Activated B cell treated with CpG ODN at 0.5 μM for 24 hours (primary cell): ENCODE measurements at regions not wholly inside any gene's neighbourhood (a gene's known extent, or its start where the extent isn't known, plus 50 kb on each side); places are given as distances from the start of the nearest gene placed in this dataset.

Experiments used
- ATAC-seq: fragments of 200-7000 bp; cut with Tn5 transposase; one replicate; pipeline ENCODE4 v1.10.0; 2021; ENCODE audit warnings: low read depth, mild to moderate bottlenecking, moderate library complexity
- CTCF ChIA-PET: fragments of 350-600 bp; sonication (Branson Sonifier 250); formaldehyde crosslinking; loops from one replicate; lab custom pipeline; 2021; ENCODE audit warnings: antibody characterized with exemption; lab: Charles Lee
- POLR2A ChIA-PET: fragments of 350-600 bp; sonication (Branson Sonifier 250); formaldehyde crosslinking; loops from one replicate; lab custom pipeline; 2021; ENCODE audit warnings: antibody characterized with exemption; lab: Charles Lee
- DNase-seq: peaks from one replicate; pipeline ENCODE4 v3.0.0; 2022
- H3K27ac Mint-ChIP-seq: one replicate; pipeline ENCODE4 v1.8.0; 2020; ENCODE audit warnings: mixed read lengths
- H3K27me3 Mint-ChIP-seq: one replicate; pipeline ENCODE4 v1.8.0; 2021; ENCODE audit warnings: mixed read lengths
- H3K36me3 Mint-ChIP-seq: one replicate; pipeline ENCODE4 v1.8.0; 2021; ENCODE audit warnings: low read depth, mixed read lengths
- H3K4me1 Mint-ChIP-seq: one replicate; pipeline ENCODE4 v1.8.0; 2021; ENCODE audit warnings: mixed read lengths
- H3K4me3 Mint-ChIP-seq: one replicate; pipeline ENCODE4 v1.8.0; 2020; ENCODE audit warnings: mild to moderate bottlenecking, mixed read lengths
- H3K9me3 Mint-ChIP-seq: one replicate; pipeline ENCODE4 v1.8.0; 2020; ENCODE audit warnings: mixed read lengths
- CTCF ChIP-seq: fragments of 200-600 bp; IDR thresholded peaks from one replicate; pipeline ENCODE4 v1.8.0; 2022; ENCODE audit warnings: antibody characterized with exemption, mild to moderate bottlenecking
- intact Hi-C: fragments of 100-400 bp; cut with micrococcal nuclease; formaldehyde crosslinking; loops from one replicate; pipeline ENCODE4 v1.15.1; 2024

GRCh38 chr6:93989630-93990029 is 570.3 kb upstream of the EPHA7 start:
- Mint-ChIP-seq H3K4me3 (no peak overlapping the region), H3K27me3 (no peaks in the 10 kb centered on the region), H3K36me3 (no peaks in the 10 kb centered on the region), H3K4me1 (no peaks in the 10 kb centered on the region), H3K27ac (no peak overlapping the region), H3K9me3 (peaks cover 4% of the 10 kb centered on the region)
- CTCF ChIA-PET: no interaction called here
- intact Hi-C loops: no loop called here
- POLR2A ChIA-PET: no interaction called here
- no peak for DNase-seq
- no peak for ATAC-seq
- TF ChIP-seq CTCF: no peak

GRCh38 chr6:93985953-93986352 is 566.6 kb upstream of the EPHA7 start:
- TF ChIP-seq CTCF: no peak
- intact Hi-C loops: no loop called here
- no peak for ATAC-seq
- Mint-ChIP-seq H3K27ac (no peak overlapping the region), H3K9me3 (peaks cover 4% of the 10 kb centered on the region), H3K27me3 (no peaks in the 10 kb centered on the region), H3K4me1 (no peaks in the 10 kb centered on the region), H3K4me3 (no peak overlapping the region), H3K36me3 (no peaks in the 10 kb centered on the region)
- no peak for DNase-seq
- ChIA-PET CTCF (no interaction called here), POLR2A (no interaction called here)

GRCh38 chr6:93975159-93975558 is 555.8 kb upstream of the EPHA7 start:
- DNase-seq: no peak
- no peaks in the 10 kb centered on the region for H3K4me1 Mint-ChIP-seq
- no peak for ATAC-seq
- no peak for TF ChIP-seq CTCF
- H3K27me3 Mint-ChIP-seq: no peaks in the 10 kb centered on the region
- no peak overlapping the region for H3K4me3 Mint-ChIP-seq
- intact Hi-C loops: no loop called here
- H3K36me3 Mint-ChIP-seq: no peaks in the 10 kb centered on the region
- POLR2A ChIA-PET: no interaction called here
- peaks cover 5% of the 10 kb centered on the region for H3K9me3 Mint-ChIP-seq
- CTCF ChIA-PET: no interaction called here
- no peak overlapping the region for H3K27ac Mint-ChIP-seq

- DNase-seq: no peak
- Mint-ChIP-seq H3K9me3 (peaks cover 5% of the 10 kb centered on the region), H3K4me1 (no peaks in the 10 kb centered on the region), H3K27ac (no peak overlapping the region), H3K4me3 (no peak overlapping the region), H3K36me3 (no peaks in the 10 kb centered on the region), H3K27me3 (no peaks in the 10 kb centered on the region)
- CTCF ChIA-PET: no interaction called here
- POLR2A ChIA-PET: no interaction called here
- no peak for TF ChIP-seq CTCF
- ATAC-seq: no peak
- intact Hi-C loops: no loop called here
Observed at GRCh38 chr6:93974332-93974731, 555.0 kb upstream of the EPHA7 start.

GRCh38 chr6:93972791-93973190 is 553.4 kb upstream of the EPHA7 start:
- H3K4me1 Mint-ChIP-seq: no peaks in the 10 kb centered on the region
- no peaks in the 10 kb centered on the region for H3K27me3 Mint-ChIP-seq
- no peak for ATAC-seq
- H3K36me3 Mint-ChIP-seq: no peaks in the 10 kb centered on the region
- TF ChIP-seq CTCF: no peak
- intact Hi-C loops: no loop called here
- H3K9me3 Mint-ChIP-seq: peaks cover 5% of the 10 kb centered on the region
- no peak overlapping the region for H3K4me3 Mint-ChIP-seq
- no peak for DNase-seq
- ChIA-PET POLR2A (no interaction called here), CTCF (no interaction called here)
- H3K27ac Mint-ChIP-seq: no peak overlapping the region
